KMS-11 (cell line): ENCODE measurements at regions not wholly inside any gene's neighbourhood (a gene's known extent, or its start where the extent isn't known, plus 50 kb on each side); places are given as distances from the start of the nearest gene placed in this dataset.

ENCODE experiments used
- H2AFZ ChIP-seq: fragments of 200-600 bp; sonication (generic); 2 replicates; pipeline ENCODE4 v1.6.1; 2016; ENCODE audit warnings: antibody characterized with exemption, mixed run types, low read depth
- H3K27ac ChIP-seq: fragments of 200-600 bp; sonication (generic); 2 replicates; pipeline ENCODE4 v1.6.1; 2016; ENCODE audit warnings: mild to moderate bottlenecking, mixed run types
- H3K27me3 ChIP-seq: fragments of 200-600 bp; sonication (generic); 2 replicates; pipeline ENCODE4 v1.6.1; 2017; ENCODE audit warnings: mild to moderate bottlenecking, low read depth, mixed run types, moderate library complexity; ENCODE audit not compliant: insufficient read depth
- H3K36me3 ChIP-seq: fragments of 200-600 bp; sonication (generic); 2 replicates; pipeline ENCODE4 v1.6.1; 2017; ENCODE audit warnings: mild to moderate bottlenecking, mixed run types; ENCODE audit not compliant: insufficient read depth
- H3K4me1 ChIP-seq: fragments of 200-600 bp; sonication (generic); 2 replicates; pipeline ENCODE4 v1.6.1; 2016; ENCODE audit warnings: mild to moderate bottlenecking, low read depth, mixed run types; ENCODE audit not compliant: poor library complexity, severe bottlenecking
- H3K4me2 ChIP-seq: fragments of 200-600 bp; sonication (generic); 2 replicates; pipeline ENCODE4 v1.7.0; 2016; ENCODE audit warnings: mild to moderate bottlenecking, mixed run types
- H3K4me3 ChIP-seq: fragments of 200-600 bp; sonication (generic); IDR thresholded peaks from 2 replicates; pipeline ENCODE4 v1.6.1; 2017; ENCODE audit warnings: low read depth, low read length, mixed read lengths; ENCODE audit not compliant: insufficient read depth
- H3K79me2 ChIP-seq: fragments of 200-600 bp; sonication (generic); 2 replicates; pipeline ENCODE4 v1.6.1; 2016; ENCODE audit warnings: low read depth, mixed run types; ENCODE audit not compliant: insufficient read depth
- H3K9ac ChIP-seq: fragments of 200-600 bp; sonication (generic); 2 replicates; pipeline ENCODE4 v1.6.1; 2016; ENCODE audit warnings: mild to moderate bottlenecking, mixed run types
- H4K20me1 ChIP-seq: fragments of 200-600 bp; sonication (generic); 2 replicates; pipeline ENCODE4 v1.6.1; 2016; ENCODE audit warnings: mild to moderate bottlenecking, mixed run types; ENCODE audit not compliant: insufficient read depth
- TF ChIP-seq, protein P1 (sequence below): fragments of 200-600 bp; sonication (generic); conservative IDR thresholded peaks from 2 replicates; pipeline ENCODE4 v1.6.1; 2017; ENCODE audit warnings: low read depth, mild to moderate bottlenecking, antibody characterized with exemption, low read length, moderate library complexity, mixed read lengths

DNA sequence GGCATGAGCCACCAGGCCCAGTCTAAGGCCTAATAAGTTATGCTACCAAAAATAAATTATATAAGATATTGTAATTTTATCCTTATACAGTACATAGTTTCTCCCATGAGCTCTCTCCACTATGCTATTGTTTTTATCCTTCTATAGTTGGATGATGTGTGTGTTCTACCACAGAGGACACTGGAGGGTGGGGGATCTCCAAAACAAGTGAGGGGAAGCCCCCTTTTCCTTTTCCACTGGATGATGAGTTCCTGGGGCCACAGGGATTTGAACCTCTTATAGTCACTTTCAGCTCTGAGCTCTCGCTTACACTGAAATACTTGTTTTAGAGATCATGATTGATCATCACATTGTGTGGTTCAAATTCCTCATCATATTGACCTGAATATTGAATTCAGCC, 77.6 kb upstream of the VAV3 start:
- H3K4me1 ChIP-seq: no peaks in the 10 kb centered on the region
- H3K27ac ChIP-seq: no peak overlapping the region
- H3K36me3 ChIP-seq: no peaks in the 10 kb centered on the region
- no peaks in the 10 kb centered on the region for H4K20me1 ChIP-seq
- no peak overlapping the region for H3K4me2 ChIP-seq
- H3K9ac ChIP-seq: no peak overlapping the region
- H2AFZ ChIP-seq: no peak overlapping the region
- TF ChIP-seq, protein P1, sequence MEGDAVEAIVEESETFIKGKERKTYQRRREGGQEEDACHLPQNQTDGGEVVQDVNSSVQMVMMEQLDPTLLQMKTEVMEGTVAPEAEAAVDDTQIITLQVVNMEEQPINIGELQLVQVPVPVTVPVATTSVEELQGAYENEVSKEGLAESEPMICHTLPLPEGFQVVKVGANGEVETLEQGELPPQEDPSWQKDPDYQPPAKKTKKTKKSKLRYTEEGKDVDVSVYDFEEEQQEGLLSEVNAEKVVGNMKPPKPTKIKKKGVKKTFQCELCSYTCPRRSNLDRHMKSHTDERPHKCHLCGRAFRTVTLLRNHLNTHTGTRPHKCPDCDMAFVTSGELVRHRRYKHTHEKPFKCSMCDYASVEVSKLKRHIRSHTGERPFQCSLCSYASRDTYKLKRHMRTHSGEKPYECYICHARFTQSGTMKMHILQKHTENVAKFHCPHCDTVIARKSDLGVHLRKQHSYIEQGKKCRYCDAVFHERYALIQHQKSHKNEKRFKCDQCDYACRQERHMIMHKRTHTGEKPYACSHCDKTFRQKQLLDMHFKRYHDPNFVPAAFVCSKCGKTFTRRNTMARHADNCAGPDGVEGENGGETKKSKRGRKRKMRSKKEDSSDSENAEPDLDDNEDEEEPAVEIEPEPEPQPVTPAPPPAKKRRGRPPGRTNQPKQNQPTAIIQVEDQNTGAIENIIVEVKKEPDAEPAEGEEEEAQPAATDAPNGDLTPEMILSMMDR: no peak
- H3K4me3 ChIP-seq: no peak overlapping the region
- no peaks in the 10 kb centered on the region for H3K27me3 ChIP-seq
- no peaks in the 10 kb centered on the region for H3K79me2 ChIP-seq

DNA sequence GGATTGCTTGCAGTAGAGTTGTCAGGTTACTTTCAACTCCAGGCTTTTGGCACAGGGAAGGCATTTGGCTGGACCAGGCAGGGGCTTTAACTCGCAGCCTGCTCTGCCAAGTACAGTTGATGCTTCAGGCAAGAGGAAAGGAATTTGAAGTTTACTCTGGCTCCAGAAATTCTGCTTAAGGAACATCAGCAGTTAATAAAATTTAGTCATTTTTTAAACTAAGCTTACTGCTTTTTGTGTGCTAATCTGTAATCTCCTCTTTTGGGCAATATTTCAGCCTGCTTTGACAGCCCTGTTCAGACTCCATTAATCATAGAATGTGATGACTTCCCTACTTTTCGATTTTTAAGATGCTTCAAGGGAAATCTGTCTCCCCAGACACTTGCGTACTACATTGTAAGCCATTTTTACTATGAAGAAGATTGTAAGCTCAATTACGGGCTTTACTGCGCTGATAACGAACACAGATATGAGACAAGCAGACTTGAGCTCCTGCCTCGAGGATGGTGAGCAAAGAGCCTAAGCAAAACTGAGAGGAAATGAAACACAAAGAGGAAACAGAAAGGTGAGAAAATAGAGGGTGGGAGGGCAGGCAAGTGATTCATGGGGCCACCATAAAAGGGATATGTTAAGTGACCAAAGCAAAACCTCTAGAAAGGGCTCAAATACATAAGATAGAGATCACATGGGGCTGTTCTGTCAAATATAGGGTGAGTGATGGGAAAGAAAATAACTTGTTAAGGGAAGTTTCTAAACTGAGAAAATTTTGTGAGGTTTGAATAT, 76.6 kb upstream of the VAV3 start:
- no peaks in the 10 kb centered on the region for H4K20me1 ChIP-seq

DNA sequence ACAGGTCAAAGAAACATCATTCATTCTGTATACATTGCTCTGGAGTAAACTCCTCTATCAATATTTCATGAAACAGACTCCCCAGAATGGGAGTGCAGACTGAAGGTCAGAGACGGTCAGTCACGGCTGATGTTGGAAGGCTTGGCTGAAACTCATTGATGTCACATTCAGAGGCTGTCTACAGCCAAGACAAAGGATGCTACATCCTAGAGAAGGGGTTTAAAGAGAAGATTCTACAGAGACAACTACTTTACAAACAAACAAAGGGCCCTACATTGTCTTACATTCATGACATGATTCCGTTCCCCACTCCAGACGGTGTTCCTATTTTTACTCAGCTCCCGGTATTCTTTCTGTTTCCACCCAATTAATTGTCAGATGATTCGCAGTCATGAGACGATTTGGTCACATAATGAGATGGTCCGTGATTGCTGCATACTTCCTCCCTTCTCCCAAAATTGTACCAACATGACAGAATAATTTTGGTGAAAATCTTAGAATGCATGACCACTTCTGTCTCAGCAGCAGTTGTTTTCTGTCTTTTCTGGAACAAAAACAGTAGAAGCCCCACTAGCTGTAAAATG, 73.8 kb upstream of the VAV3 start:
- no peak overlapping the region for H3K4me3 ChIP-seq
- H3K36me3 ChIP-seq: no peaks in the 10 kb centered on the region
- no peak overlapping the region for H3K27ac ChIP-seq
- no peak overlapping the region for H2AFZ ChIP-seq
- no peaks in the 10 kb centered on the region for H3K27me3 ChIP-seq
- no peaks in the 10 kb centered on the region for H4K20me1 ChIP-seq
- H3K9ac ChIP-seq: no peak overlapping the region
- no peaks in the 10 kb centered on the region for H3K4me1 ChIP-seq
- H3K4me2 ChIP-seq: no peak overlapping the region
- H3K79me2 ChIP-seq: no peaks in the 10 kb centered on the region
- TF ChIP-seq, protein P1: no peak

More for the DNA sequence above, 76.6 kb upstream of the VAV3 start:
- H3K27me3 ChIP-seq: no peaks in the 10 kb centered on the region
- no peak overlapping the region for H3K9ac ChIP-seq
- H3K36me3 ChIP-seq: no peaks in the 10 kb centered on the region
- H2AFZ ChIP-seq: no peak overlapping the region
- no peaks in the 10 kb centered on the region for H3K79me2 ChIP-seq
- no peak overlapping the region for H3K4me3 ChIP-seq
- no peak overlapping the region for H3K4me2 ChIP-seq
- no peaks in the 10 kb centered on the region for H3K4me1 ChIP-seq
- TF ChIP-seq, protein P1: no peak
- no peak overlapping the region for H3K27ac ChIP-seq

DNA sequence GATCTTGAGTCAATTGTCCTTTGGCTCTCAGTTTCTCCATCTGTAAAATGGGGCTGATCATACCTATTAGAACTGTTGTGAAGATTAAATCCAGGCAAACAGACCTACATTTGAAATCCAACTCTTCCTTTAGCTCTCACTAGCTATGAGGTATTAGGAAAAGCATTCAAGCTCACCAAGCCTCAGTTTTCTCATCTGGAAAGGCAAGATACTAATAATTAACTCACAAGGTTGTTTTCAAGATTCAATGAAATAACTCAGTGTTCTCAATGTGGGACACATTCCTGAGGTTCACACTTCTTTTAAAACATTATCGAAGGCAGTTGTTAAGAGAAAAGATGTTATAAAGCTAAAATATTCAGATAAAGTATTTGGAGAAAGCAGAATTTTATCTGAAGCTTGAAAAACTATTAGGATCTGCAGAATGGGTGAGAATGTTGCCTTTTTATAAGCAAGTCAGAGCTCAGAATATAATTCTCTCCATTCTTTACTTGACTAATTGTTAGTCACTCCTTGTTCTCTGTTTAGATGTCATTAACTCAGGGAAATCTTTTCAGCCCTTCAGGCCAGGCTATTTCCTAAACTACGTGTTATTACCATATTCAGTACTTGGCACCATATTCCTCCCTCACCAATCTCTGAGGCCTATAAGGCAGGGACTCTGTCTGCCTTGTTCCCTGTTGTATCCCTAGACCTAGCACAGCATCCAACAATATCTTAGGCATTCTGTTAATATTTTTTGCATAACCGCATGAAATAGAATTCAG, 72.0 kb upstream of the VAV3 start:
- TF ChIP-seq, protein P1: no peak
- Histone ChIP-seq H3K27me3 (no peaks in the 10 kb centered on the region), H3K4me3 (no peak overlapping the region), H3K36me3 (no peaks in the 10 kb centered on the region), H4K20me1 (no peaks in the 10 kb centered on the region), H2AFZ (no peak overlapping the region), H3K4me2 (no peak overlapping the region), H3K79me2 (no peaks in the 10 kb centered on the region), H3K9ac (no peak overlapping the region), H3K4me1 (no peaks in the 10 kb centered on the region), H3K27ac (no peak overlapping the region)
